ENCODE measurements at regions not wholly inside any gene's neighbourhood (a gene's known extent, or its start where the extent isn't known, plus 50 kb on each side); places are given as distances from the start of the nearest gene placed in this dataset.
"Not testable (repeated sequence)": the region's sequence is repeated elsewhere in the genome, so short reads cannot be mapped to it uniquely, and the experiment has no call there.

DNA sequence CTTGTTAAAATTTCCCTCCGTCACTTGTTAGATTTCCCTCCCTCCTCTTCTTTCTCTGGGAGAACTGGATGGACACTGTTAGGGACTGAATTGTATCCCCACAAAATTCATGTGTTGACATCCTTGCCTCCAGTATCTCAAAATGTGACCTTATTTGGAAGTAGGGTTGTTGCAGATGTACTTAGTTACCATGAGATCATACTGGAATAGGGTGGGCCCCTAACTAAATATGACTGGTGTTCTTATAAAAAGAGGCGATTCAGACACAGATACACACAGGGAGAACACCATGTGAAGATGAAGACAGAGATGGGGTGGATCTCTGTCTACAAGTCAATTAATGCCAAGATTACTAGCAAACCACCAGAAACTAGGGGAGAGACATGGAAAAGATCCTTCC, 139.5 kb downstream of the ALDH8A1 start:
- H3K36me3 Mint-ChIP-seq: no peaks in the 10 kb centered on the region
- H3K9me3 Mint-ChIP-seq: no peaks in the 10 kb centered on the region
- H3K27ac Mint-ChIP-seq: no peak overlapping the region
- no peak overlapping the region for H3K4me3 Mint-ChIP-seq
- H3K4me1 Mint-ChIP-seq: no peaks in the 10 kb centered on the region
- H3K27me3 Mint-ChIP-seq: peaks cover 13% of the 10 kb centered on the region
- ATAC-seq: no peak

DNA sequence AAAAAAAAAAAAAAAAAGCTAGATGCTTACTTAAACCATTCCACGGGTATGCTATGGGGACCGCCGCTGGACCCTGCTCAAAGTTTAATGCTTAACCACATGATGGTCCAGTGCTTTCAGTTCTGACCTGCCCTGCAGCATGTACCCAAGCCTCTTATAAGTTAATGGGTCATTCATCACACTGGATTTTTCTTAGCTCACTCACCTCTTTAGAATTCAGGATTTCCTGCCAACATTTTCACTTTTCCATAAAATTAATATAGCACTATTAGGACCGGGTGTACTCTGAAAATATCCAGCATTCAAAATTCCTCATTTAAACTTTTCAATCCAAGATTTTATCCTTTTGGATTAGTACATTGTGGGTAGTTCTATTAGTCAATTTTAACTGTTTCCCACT, 140.8 kb downstream of the ALDH8A1 start:
- no peaks in the 10 kb centered on the region for H3K9me3 Mint-ChIP-seq
- no peak for ATAC-seq
- H3K36me3 Mint-ChIP-seq: no peaks in the 10 kb centered on the region
- no peak overlapping the region for H3K4me3 Mint-ChIP-seq
- no peak overlapping the region for H3K27ac Mint-ChIP-seq
- no peaks in the 10 kb centered on the region for H3K4me1 Mint-ChIP-seq
- H3K27me3 Mint-ChIP-seq: peaks cover 13% of the 10 kb centered on the region

DNA sequence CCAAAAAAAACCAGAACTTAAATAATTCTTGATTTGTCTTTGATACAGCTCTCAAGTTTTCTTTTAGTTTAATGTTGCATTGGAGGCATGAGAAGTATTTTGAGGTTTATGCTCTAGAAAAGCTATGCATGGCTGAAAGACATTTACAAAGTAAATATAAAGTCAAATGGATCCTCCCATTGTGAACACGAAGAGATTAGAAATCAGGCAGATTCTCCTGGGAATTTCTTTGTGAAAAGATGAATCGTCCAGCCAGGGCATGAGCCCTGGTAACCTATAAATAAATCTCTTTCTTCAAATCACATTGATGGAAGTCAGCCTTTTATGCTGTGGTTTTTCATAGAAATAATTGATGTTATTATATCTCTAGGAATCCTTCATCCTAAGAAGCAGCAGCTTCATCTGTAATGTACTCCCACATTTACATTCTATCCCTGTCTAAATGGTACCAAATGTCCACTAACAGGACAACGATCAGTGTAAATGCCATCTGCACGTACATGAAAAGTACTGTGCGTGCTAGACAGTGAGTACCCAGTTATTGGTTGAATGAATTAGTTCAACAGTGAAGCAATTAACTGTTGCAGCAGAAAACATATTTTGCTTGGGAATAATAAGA, 143.6 kb downstream of the ALDH8A1 start:
- H3K36me3 Mint-ChIP-seq: no peaks in the 10 kb centered on the region
- ATAC-seq: no peak
- H3K4me1 Mint-ChIP-seq: no peaks in the 10 kb centered on the region
- no peak overlapping the region for H3K27ac Mint-ChIP-seq
- H3K4me3 Mint-ChIP-seq: no peak overlapping the region
- peaks cover 13% of the 10 kb centered on the region for H3K27me3 Mint-ChIP-seq
- no peaks in the 10 kb centered on the region for H3K9me3 Mint-ChIP-seq

DNA sequence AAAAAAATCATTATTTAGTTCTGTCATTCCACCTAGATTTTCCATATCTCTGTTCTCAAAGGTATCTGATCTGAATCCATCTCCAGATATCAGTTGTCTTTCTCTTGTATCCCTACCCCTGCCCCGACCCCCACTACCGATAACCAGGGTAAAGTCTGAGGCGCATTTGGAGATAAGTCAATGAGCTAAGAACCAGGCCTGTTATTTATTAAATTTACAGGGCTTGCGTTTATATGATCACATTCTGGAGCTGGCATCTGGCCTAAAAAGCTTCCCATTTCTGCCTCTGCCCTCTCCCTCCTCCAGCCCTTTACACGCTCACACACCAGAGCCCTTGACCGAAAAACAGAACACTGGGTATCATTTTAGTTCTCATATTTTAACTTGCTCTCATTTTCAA, 144.7 kb downstream of the ALDH8A1 start:
- Mint-ChIP-seq H3K36me3 (no peaks in the 10 kb centered on the region), H3K4me3 (no peak overlapping the region), H3K27me3 (peaks cover 13% of the 10 kb centered on the region), H3K27ac (no peak overlapping the region), H3K9me3 (no peaks in the 10 kb centered on the region), H3K4me1 (no peaks in the 10 kb centered on the region)
- ATAC-seq: no peak

DNA sequence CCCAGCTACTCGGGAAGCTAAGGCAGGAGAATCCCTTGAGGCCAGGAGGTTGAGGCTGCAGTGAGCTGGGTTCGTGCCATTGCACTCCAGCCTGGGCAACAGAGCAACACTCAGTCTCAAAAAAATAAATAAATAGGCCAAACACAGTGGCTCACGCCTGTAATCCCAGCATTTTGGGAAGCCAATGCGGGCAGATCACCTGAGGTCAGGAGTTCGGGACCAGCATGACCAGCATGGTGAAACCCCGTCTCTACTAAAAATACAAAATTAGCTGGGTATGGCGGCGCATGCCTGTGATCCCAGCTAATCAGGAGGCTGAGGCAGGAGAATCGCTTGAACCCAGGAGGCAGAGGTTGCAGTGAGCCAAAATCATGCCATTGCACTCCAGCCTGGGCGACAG, 145.6 kb downstream of the ALDH8A1 start:
- not testable (repeated sequence) for H3K27ac Mint-ChIP-seq, H3K36me3 Mint-ChIP-seq
- peaks cover 13% of the 10 kb centered on the region for H3K27me3 Mint-ChIP-seq

DNA sequence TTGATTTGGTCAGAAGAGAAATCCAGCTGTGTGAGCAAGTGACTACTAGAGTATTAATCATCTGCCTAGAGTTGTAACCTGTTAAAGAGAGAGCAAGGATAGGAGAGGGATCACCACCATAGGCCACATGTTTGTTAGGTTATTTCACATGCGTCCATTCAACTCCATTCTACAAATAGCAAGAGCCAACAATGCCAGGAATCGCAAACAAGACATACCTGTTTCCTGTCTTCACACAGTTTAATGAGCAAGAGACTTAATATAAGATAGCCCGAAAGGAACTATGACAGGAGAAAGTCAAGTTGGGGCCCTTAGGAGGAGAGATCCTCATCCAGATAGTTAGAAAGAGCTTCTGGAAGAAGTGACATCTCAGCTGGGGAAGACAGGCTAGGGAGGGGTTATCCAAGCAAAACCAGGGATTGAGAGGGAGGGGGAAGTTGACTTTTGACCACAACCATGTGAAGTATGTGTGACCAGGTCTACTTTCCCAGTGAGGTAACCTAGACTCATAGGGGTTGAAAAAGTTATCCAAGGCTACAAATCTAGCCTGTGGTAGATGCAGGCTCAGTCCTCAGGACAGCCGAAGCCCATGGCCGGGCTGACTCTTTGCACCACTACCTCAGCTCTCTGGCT, 147.4 kb downstream of the ALDH8A1 start:
- Mint-ChIP-seq H3K9me3 (no peaks in the 10 kb centered on the region), H3K27me3 (peaks cover 7% of the 10 kb centered on the region), H3K27ac (no peak overlapping the region), H3K4me3 (no peak overlapping the region), H3K4me1 (no peaks in the 10 kb centered on the region), H3K36me3 (no peaks in the 10 kb centered on the region)
- no peak for ATAC-seq

More for the DNA sequence above, 145.6 kb downstream of the ALDH8A1 start:
- ATAC-seq, H3K4me3 Mint-ChIP-seq, H3K9me3 Mint-ChIP-seq, H3K4me1 Mint-ChIP-seq: not testable (repeated sequence)

DNA sequence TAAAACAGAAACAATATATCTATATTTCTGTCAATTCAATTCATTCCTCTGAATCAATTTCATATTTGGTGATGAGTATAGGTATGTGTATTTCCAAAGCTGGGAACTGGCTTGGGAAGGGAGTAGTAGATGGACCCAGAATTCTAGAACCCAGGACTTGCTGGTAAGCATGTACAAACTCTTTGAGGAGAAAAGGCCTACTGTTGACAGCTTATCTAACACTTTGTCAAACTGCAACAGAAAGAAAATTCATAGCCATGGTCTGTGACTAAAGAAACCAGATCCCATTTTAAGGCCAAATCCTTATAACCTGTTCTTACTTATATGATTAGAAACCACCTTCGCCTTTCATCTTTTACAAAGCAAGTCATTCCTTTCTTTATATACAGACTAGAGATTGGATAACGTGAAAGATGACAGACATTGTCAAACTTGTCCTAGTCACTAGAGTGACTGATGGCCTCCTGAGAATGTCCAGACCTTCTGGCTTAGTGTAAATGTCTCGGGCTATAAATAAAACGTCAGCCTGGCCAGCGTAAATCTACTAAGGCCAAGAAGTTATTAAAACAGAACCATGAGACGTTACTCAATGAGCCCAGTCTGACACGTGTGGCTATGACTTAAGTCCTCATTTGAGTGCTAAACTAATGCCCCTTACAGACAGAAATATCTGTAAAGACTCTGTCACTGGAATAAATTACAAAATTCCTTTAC, 152.3 kb downstream of the ALDH8A1 start:
- H3K9me3 Mint-ChIP-seq: peaks cover 6% of the 10 kb centered on the region
- H3K27ac Mint-ChIP-seq: no peak overlapping the region
- ATAC-seq: no peak
- H3K36me3 Mint-ChIP-seq: peaks cover 3% of the 10 kb centered on the region
- no peak overlapping the region for H3K4me3 Mint-ChIP-seq
- H3K27me3 Mint-ChIP-seq: peaks cover 6% of the 10 kb centered on the region
- no peaks in the 10 kb centered on the region for H3K4me1 Mint-ChIP-seq

DNA sequence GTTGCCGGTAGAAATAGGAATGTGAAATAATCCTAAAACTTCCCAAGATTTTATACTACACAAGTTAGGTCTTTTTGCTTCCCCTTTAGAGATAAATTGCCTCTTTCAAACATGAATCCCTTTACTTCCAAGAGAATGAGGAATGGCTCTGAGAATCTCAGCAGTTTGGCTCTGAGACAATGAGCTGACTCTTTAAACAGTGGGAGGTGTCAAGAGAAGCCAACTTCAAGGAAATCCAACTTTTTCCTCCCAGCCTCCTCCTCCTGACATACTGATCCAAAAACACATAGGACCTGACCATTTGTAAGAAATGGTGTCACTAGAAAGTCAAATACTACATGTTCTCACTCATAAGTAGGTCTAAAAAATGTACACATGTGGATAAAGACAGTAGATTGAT, 154.2 kb downstream of the ALDH8A1 start:
- H3K4me3 Mint-ChIP-seq: no peak overlapping the region
- peaks cover 6% of the 10 kb centered on the region for H3K36me3 Mint-ChIP-seq
- H3K4me1 Mint-ChIP-seq: no peaks in the 10 kb centered on the region
- no peak for ATAC-seq
- H3K27me3 Mint-ChIP-seq: peaks cover 22% of the 10 kb centered on the region
- peaks cover 20% of the 10 kb centered on the region for H3K9me3 Mint-ChIP-seq
- no peak overlapping the region for H3K27ac Mint-ChIP-seq

DNA sequence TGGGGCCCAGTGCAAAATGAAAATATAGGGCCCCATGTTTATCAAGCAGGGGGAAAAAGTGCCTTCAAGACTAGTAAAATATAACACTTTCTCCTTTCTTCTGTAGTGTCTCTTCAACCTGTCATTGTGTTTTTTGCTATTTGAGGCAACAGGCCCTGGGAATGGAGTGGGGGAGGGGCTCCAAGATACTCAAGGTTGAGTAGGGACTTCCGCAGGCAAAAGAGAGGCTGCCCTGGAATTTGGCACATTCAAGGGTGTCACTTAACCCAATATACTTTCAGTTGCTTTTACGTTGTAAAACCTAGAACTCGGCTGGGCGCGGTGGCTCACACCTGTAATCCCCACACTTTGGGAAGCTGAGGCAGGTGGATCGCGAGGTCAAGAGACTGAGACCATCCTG, 154.9 kb downstream of the ALDH8A1 start:
- Mint-ChIP-seq H3K4me1 (no peaks in the 10 kb centered on the region), H3K9me3 (peaks cover 24% of the 10 kb centered on the region), H3K4me3 (no peak overlapping the region), H3K36me3 (peaks cover 6% of the 10 kb centered on the region), H3K27me3 (peaks cover 22% of the 10 kb centered on the region), H3K27ac (no peak overlapping the region)
- no peak for ATAC-seq

DNA sequence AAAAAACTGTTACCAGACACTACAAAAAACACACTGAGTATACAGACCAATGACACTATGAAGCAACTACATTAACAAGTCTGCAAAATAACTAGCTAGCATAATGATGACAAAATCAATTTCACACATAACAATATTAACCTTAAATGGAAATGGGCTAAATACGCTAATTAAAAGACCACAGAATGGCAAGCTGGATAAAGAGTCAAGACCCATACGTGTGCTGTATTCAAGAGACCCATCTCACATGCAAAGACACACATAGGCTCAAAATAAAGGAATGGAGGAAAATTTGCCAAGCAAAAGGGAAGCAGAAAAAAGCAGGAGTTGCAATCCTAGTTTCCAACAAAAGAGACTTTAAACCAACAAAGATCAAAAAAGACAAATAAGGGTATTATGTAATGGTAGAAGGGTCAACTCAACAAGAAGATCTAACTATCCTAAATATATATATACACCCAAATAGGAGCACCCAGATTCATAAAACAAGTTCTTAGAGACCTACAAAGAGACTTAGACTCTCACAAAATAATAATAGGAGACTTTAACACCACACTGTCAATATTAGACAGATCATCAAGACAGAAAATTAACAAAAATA, 158.6 kb downstream of the ALDH8A1 start:
- ATAC-seq, H3K4me1 Mint-ChIP-seq, H3K27ac Mint-ChIP-seq, H3K4me3 Mint-ChIP-seq, H3K36me3 Mint-ChIP-seq: not testable (repeated sequence)
- peaks cover 28% of the 10 kb centered on the region for H3K27me3 Mint-ChIP-seq
- H3K9me3 Mint-ChIP-seq: peaks cover 24% of the 10 kb centered on the region

DNA sequence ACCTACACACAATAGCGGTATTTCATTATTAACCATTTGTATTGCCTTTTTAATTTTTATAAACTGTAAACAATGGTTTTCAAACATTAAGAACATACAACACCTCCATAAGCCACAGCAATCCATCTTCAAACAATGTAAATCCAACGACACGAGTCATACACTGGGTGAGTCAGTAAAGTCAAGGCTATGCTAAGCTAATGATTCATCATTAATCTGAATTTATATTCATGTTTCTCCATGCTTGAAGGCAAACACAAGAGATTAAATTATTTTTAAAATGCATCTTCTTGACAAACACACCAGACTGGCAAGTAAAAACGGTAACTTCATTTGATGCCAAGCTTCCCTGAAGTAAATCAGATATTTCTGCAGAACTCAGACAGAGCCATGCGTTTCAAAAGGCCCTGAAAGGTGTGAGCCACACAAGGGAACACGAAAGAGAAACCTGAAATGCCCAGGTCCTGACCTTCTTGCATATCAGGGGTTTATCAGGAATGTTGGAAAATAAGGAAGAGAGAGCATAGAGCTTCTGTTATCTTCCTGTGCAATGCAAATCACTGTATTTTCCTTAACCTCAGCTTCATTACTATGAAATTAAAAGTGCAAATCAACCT, 162.5 kb downstream of the ALDH8A1 start:
- no peaks in the 10 kb centered on the region for H3K4me1 Mint-ChIP-seq
- H3K4me3 Mint-ChIP-seq: no peak overlapping the region
- H3K27ac Mint-ChIP-seq: no peak overlapping the region
- H3K36me3 Mint-ChIP-seq: peaks cover 1% of the 10 kb centered on the region
- ATAC-seq: no peak
- H3K9me3 Mint-ChIP-seq: peaks cover 15% of the 10 kb centered on the region
- H3K27me3 Mint-ChIP-seq: peaks cover 20% of the 10 kb centered on the region

DNA sequence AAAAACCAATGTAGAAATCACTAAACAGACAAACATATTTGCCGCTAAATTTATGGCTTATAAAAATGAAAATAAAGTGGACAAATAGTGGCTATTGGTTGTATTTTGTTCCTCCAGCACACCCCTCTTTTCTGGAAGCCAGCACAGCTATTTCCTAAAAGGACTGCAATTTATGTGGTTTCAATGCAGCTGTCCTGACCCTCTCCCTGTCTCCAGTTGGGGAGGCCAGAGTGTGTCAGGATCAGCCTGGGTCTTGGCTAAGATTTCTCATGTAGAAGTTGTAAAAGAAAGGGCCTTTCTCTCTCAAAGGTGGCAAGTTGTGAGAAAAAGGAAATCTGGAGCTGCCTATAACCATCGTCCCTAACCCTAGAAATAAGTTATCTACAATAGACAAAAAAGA, 165.6 kb downstream of the ALDH8A1 start:
- ATAC-seq: no peak
- no peaks in the 10 kb centered on the region for H3K4me1 Mint-ChIP-seq

DNA sequence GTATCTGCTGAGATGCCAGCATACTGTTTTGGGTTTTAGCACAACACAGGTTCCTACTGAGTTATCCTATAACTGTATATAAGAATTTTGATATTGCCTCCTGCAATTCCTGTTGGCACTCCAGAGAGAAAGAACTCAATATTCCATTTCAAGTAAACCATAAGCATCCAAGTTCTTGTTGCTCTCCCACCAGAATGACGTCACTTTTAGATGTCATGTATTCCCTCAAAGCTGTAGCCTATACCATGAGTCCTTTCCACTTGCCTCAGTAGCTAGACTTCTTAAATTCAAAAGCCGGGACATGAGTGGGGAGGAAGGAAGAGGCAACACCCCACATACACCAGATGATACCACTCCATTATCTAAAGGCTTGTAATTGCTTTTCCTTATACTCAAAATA, 171.5 kb downstream of the ALDH8A1 start:
- Mint-ChIP-seq H3K27me3 (peaks cover 17% of the 10 kb centered on the region), H3K36me3 (no peaks in the 10 kb centered on the region), H3K4me1 (no peaks in the 10 kb centered on the region), H3K27ac (no peak overlapping the region), H3K9me3 (peaks cover 17% of the 10 kb centered on the region), H3K4me3 (no peak overlapping the region)
- ATAC-seq: no peak

More for the DNA sequence above, 165.6 kb downstream of the ALDH8A1 start:
- peaks cover 5% of the 10 kb centered on the region for H3K27me3 Mint-ChIP-seq
- no peak overlapping the region for H3K4me3 Mint-ChIP-seq
- peaks cover 4% of the 10 kb centered on the region for H3K9me3 Mint-ChIP-seq
- no peak overlapping the region for H3K27ac Mint-ChIP-seq
- H3K36me3 Mint-ChIP-seq: no peaks in the 10 kb centered on the region

DNA sequence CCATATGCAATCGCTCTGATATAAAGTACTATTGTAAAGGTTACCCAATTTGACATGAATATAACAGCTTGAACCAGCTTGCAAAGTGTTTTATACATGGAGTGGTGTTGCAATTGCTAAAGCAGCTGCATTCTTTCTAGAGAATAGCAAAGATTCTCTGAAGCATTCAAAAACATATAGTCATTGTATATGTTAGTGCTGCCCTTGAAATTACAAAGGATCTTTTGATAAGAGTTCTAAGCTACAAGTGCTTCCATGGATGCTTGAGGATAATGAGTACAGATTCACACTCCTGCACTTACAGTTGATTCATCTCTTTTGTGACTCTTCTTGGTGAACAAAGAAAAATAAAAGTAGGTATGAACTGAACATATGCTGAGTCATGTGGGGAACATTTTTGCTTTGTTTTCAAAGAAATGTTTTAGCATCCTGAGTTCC, 175.7 kb downstream of the ALDH8A1 start:
- H3K27me3 Mint-ChIP-seq: peaks cover 20% of the 10 kb centered on the region
- no peaks in the 10 kb centered on the region for H3K4me1 Mint-ChIP-seq
- no peak overlapping the region for H3K4me3 Mint-ChIP-seq
- no peak overlapping the region for H3K27ac Mint-ChIP-seq
- no peaks in the 10 kb centered on the region for H3K36me3 Mint-ChIP-seq
- no peak for ATAC-seq
- peaks cover 12% of the 10 kb centered on the region for H3K9me3 Mint-ChIP-seq

DNA sequence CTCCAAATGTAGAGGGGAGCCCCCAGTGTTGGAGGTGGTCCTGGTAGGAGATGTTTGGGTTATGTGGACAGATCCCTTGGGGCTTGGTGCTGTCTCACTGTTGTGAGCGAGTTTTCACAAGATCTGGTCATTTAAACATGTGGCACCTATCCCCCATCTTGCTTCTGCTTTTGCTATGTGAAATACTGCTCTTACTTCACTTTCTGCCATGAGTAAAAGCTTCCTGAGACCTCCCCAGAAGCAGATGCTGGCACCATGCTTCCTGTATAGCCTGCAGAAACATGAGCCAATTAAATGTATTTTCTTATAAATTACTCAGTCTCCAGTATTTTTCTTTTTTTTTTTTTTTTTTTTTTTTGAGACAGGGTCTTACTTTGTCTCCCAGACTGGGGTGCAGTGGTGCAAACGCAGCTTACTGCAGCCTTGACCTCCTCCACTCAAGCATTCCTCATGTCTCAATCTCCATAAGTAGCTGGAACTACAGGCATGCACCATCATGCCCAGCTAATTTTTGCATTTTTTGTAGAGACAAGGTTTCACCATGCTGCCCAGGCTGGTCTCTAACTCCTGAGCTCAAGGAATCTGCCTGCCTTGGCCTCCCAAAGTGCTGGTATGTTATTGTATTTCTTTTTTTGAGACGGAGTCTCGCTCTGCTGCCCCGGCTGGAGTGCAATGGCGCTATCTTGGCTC, 177.1 kb downstream of the ALDH8A1 start:
- H3K27ac Mint-ChIP-seq: no peak overlapping the region
- no peak overlapping the region for H3K4me3 Mint-ChIP-seq
- H3K36me3 Mint-ChIP-seq: no peaks in the 10 kb centered on the region
- peaks cover 9% of the 10 kb centered on the region for H3K9me3 Mint-ChIP-seq
- no peaks in the 10 kb centered on the region for H3K4me1 Mint-ChIP-seq
- ATAC-seq: no peak
- H3K27me3 Mint-ChIP-seq: peaks cover 29% of the 10 kb centered on the region

Measured in stimulated activated memory B cell treated with anti-CD40 and anti-IgM and Interleukin-4, amounts not matched to agents 10 μg/mL and 1 μg/mL and 100 μg/mL, for 72 hours (primary cell).